Mesenchymal stem cell (in vitro differentiated cells and primary cell): ENCODE measurements at regions not wholly inside any gene's neighbourhood (a gene's known extent, or its start where the extent isn't known, plus 50 kb on each side); places are given as distances from the start of the nearest gene placed in this dataset.
A peak's percentile ranks its signal among the peaks of the same experiment; 100 is the strongest.

ENCODE experiments used
- DNase-seq: peaks from one replicate; pipeline ENCODE4 v3.0.0-alpha.2; 2013
- H2AFZ ChIP-seq: one replicate; pipeline ENCODE4 v1.6.1; 2013; ENCODE audit warnings: low read depth, mild to moderate bottlenecking, control low read depth, inconsistent platforms, low read length, moderate library complexity
- H2AK5ac ChIP-seq: 2 replicates; pipeline ENCODE4 v1.6.1; 2013; ENCODE audit warnings: low read length, moderate library complexity, mild to moderate bottlenecking, inconsistent platforms; ENCODE audit not compliant: severe bottlenecking
- H2BK120ac ChIP-seq: one replicate; pipeline ENCODE4 v1.6.1; 2013; ENCODE audit warnings: low read depth, mild to moderate bottlenecking, inconsistent platforms, low read length, moderate library complexity
- H2BK12ac ChIP-seq, 2 experiments: one replicate each; pipeline ENCODE4 v1.6.1; 2013; ENCODE audit warnings: inconsistent platforms in 2 of 2, low read length in 2 of 2, mild to moderate bottlenecking in 2 of 2, moderate library complexity in 2 of 2, control low read depth in 1 of 2
- H2BK15ac ChIP-seq: one replicate; pipeline ENCODE4 v1.6.1; 2013; ENCODE audit warnings: mild to moderate bottlenecking, low read depth, inconsistent platforms; ENCODE audit not compliant: poor library complexity, severe bottlenecking
- H2BK5ac ChIP-seq: 2 replicates; pipeline ENCODE4 v1.6.1; 2013; ENCODE audit warnings: low read depth, mild to moderate bottlenecking, low read length, control low read depth, inconsistent platforms; ENCODE audit not compliant: poor library complexity, severe bottlenecking
- H3K14ac ChIP-seq, 2 experiments: one replicate each; pipeline ENCODE4 v1.6.1; 2013; ENCODE audit warnings: inconsistent platforms in 2 of 2, low read length in 2 of 2, control low read depth in 1 of 2, mild to moderate bottlenecking in 1 of 2, moderate library complexity in 1 of 2
- H3K18ac ChIP-seq, 2 experiments: one replicate each; pipeline ENCODE4 v1.6.1; 2013; ENCODE audit warnings: inconsistent platforms in 2 of 2, low read length in 2 of 2, control low read depth in 1 of 2, low read depth in 1 of 2, mild to moderate bottlenecking in 1 of 2
- H3K23ac ChIP-seq, 2 experiments: one replicate each; pipeline ENCODE4 v1.6.1; 2013; ENCODE audit warnings: inconsistent platforms in 2 of 2, low read length in 2 of 2, mild to moderate bottlenecking in 2 of 2, moderate library complexity in 2 of 2, control low read depth in 1 of 2
- H3K27ac ChIP-seq: 2 replicates; pipeline ENCODE4 v1.5.1; 2013; ENCODE audit warnings: mild to moderate bottlenecking, moderate library complexity, low read length, control low read depth, inconsistent platforms; ENCODE audit not compliant: poor library complexity, severe bottlenecking
- H3K27me3 ChIP-seq, 2 experiments: 2 replicates each; pipeline versions ENCODE4 v1.6.1 to v1.7.0; 2013; ENCODE audit warnings: low read length in 2 of 2, mild to moderate bottlenecking in 2 of 2, moderate library complexity in 2 of 2, control low read depth in 1 of 2, inconsistent platforms in 1 of 2; ENCODE audit not compliant: control insufficient read depth in 1 of 2, insufficient read depth in 1 of 2
- H3K36me3 ChIP-seq, 2 experiments: 2 replicates each; pipeline versions ENCODE4 v1.6.1 to v1.7.0; 2013; ENCODE audit warnings: low read length in 2 of 2, control low read depth in 1 of 2, inconsistent platforms in 1 of 2, low read depth in 1 of 2, mild to moderate bottlenecking in 1 of 2; ENCODE audit not compliant: insufficient read depth in 2 of 2, control insufficient read depth in 1 of 2
- H3K4ac ChIP-seq, 2 experiments: one replicate each; pipeline ENCODE4 v1.6.1; 2013; ENCODE audit warnings: inconsistent platforms in 2 of 2, low read length in 2 of 2, mild to moderate bottlenecking in 2 of 2, moderate library complexity in 2 of 2, control low read depth in 1 of 2, low read depth in 1 of 2
- H3K4me1 ChIP-seq: 2 replicates; pipeline ENCODE4 v1.6.1; 2013; ENCODE audit warnings: low read depth, low read length, control low read depth; ENCODE audit not compliant: control insufficient read depth, insufficient read depth
- H3K4me2 ChIP-seq: 2 replicates; pipeline ENCODE4 v1.6.1; 2013; ENCODE audit warnings: low read length, mild to moderate bottlenecking, inconsistent platforms; ENCODE audit not compliant: poor library complexity, severe bottlenecking
- H3K4me3 ChIP-seq, 2 experiments: 2 replicates each; pipeline versions ENCODE4 v1.5.1 to v1.7.0; 2013; ENCODE audit warnings: low read length in 2 of 2, mild to moderate bottlenecking in 2 of 2, control low read depth in 1 of 2, low read depth in 1 of 2; ENCODE audit not compliant: insufficient read depth in 1 of 2
- H3K79me1 ChIP-seq: replicated peaks from 2 replicates; pipeline ENCODE4 v1.6.1; 2013; ENCODE audit warnings: mild to moderate bottlenecking, control low read depth, low read length, inconsistent platforms; ENCODE audit not compliant: poor library complexity, severe bottlenecking
- H3K9ac ChIP-seq: 2 replicates; pipeline ENCODE4 v1.7.0; 2013; ENCODE audit warnings: mild to moderate bottlenecking, low read length, moderate library complexity
- H3K9me3 ChIP-seq: 2 replicates; pipeline ENCODE4 v1.7.0; 2013; ENCODE audit warnings: mild to moderate bottlenecking, low read length; ENCODE audit not compliant: control insufficient read depth
- H4K8ac ChIP-seq: one replicate; pipeline ENCODE4 v1.6.1; 2013; ENCODE audit warnings: inconsistent platforms, mild to moderate bottlenecking, low read length, moderate library complexity
- H4K91ac ChIP-seq: one replicate; pipeline ENCODE4 v1.6.1; 2013; ENCODE audit warnings: mild to moderate bottlenecking, low read length, inconsistent platforms
- WGBS: methylation state at CpG from one replicate; pipeline ENCODE4 v1.1.7; 2013; ENCODE audit warnings: mixed read lengths; 5-methylcytosine and 5-hydroxymethylcytosine counted together

DNA sequence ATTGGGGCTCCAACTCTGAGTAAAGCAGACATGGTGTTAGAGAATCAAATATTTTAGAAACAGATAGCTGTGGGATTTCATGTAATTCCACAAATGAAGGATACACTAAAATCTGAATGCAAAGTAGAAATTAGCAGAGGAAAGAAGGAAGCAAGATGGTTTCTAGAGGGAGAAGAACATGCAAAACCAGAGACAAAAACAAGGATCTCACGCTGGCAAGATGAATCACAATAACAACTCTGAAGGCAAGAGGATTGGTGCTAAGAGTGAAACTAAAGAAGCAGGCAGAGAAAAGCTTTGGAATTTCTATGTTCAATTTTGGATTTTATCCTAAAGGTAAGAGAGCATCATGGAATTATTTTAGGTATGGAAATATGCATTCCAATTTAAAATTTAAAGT lies 857.2 kb upstream of the COX7C start:
- Histone ChIP-seq H3K4me3 (no peak overlapping the region), H3K36me3 (no peaks in the 10 kb centered on the region), H2BK15ac (no peak overlapping the region), H3K18ac (no peak overlapping the region), H3K9me3 (peaks cover 16% of the 10 kb centered on the region), H3K4me1 (no peaks in the 10 kb centered on the region), H3K4ac (no peak overlapping the region), H2BK120ac (no peak overlapping the region), H2AFZ (no peak overlapping the region), H3K27me3 (no peaks in the 10 kb centered on the region), H4K8ac (no peak overlapping the region), H2AK5ac (no peak overlapping the region), H3K23ac (no peak overlapping the region), H3K79me1 (no peaks in the 10 kb centered on the region), H3K14ac (no peak overlapping the region), H3K4me2 (no peak overlapping the region), H4K91ac (no peak overlapping the region), H3K9ac (no peak overlapping the region), H2BK5ac (no peak overlapping the region), H2BK12ac (no peak overlapping the region), H3K27ac (no peak overlapping the region)
- WGBS: 73% methylated on average over 1 of the region's 1 CpG
- peak; percentile 13 for DNase-seq

- Histone ChIP-seq H3K27me3 (no peaks in the 10 kb centered on the region), H3K14ac (no peak overlapping the region), H3K4me1 (no peaks in the 10 kb centered on the region), H3K23ac (no peak overlapping the region), H2BK120ac (no peak overlapping the region), H2BK15ac (no peak overlapping the region), H4K8ac (no peak overlapping the region), H3K18ac (no peak overlapping the region), H3K79me1 (no peaks in the 10 kb centered on the region), H4K91ac (no peak overlapping the region), H3K9ac (no peak overlapping the region), H3K4ac (no peak overlapping the region), H2AFZ (no peak overlapping the region), H3K36me3 (no peaks in the 10 kb centered on the region), H3K4me3 (no peak overlapping the region), H2BK12ac (no peak overlapping the region), H3K27ac (no peak overlapping the region), H2AK5ac (no peak overlapping the region), H3K4me2 (no peak overlapping the region), H3K9me3 (peaks cover 64% of the 10 kb centered on the region), H2BK5ac (no peak overlapping the region)
- DNase-seq: no peak
- WGBS: 92% methylated on average over 2 of the region's 3 CpGs
Measured at GRCh38 chr5:85769347-85769746, 848.4 kb upstream of the COX7C start.

- no peak overlapping the region for H3K4me2 ChIP-seq
- H4K91ac ChIP-seq: no peak overlapping the region
- no peak overlapping the region for H3K27ac ChIP-seq
- H3K4ac ChIP-seq: no peak overlapping the region
- WGBS: 98% methylated on average over 2 of the region's 2 CpGs
- no peak overlapping the region for H3K9ac ChIP-seq
- H3K79me1 ChIP-seq: no peaks in the 10 kb centered on the region
- H3K4me1 ChIP-seq: no peaks in the 10 kb centered on the region
- no peak overlapping the region for H2BK12ac ChIP-seq
- no peak overlapping the region for H3K23ac ChIP-seq
- DNase-seq: no peak
- no peak overlapping the region for H3K4me3 ChIP-seq
- no peak overlapping the region for H3K14ac ChIP-seq
- H2AK5ac ChIP-seq: no peak overlapping the region
- H3K36me3 ChIP-seq: no peaks in the 10 kb centered on the region
- H2BK5ac ChIP-seq: no peak overlapping the region
- no peak overlapping the region for H3K18ac ChIP-seq
- H3K9me3 ChIP-seq: peaks cover 8% of the 10 kb centered on the region
- H2BK120ac ChIP-seq: no peak overlapping the region
- no peak overlapping the region for H2AFZ ChIP-seq
- no peak overlapping the region for H2BK15ac ChIP-seq
- no peak overlapping the region for H4K8ac ChIP-seq
- H3K27me3 ChIP-seq: no peaks in the 10 kb centered on the region
Measured at GRCh38 chr5:85784746-85785145, 833.0 kb upstream of the COX7C start.

DNA sequence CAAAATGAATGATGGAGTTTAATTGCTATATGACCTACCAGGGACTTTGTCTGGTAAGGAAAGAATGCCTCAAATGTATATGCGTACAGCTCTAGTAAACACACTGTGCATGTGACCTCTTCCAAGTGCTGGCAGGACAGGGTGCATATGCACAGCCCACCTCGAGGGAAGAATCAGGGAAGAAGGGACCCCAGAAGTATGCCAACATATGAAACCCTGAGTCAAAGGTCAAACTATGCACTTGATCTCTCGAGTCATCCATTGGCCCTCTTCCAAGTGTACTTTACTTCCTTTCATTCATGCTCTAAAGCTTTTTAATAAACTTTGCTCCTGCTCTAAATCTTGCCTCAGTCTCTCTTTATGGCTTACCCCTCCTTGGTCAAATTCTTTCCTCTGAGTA lies 804.6 kb upstream of the COX7C start:
- no peak overlapping the region for H2BK12ac ChIP-seq
- H3K79me1 ChIP-seq: no peaks in the 10 kb centered on the region
- no peak overlapping the region for H2BK15ac ChIP-seq
- no peak overlapping the region for H3K27ac ChIP-seq
- no peak overlapping the region for H3K4me2 ChIP-seq
- H2AK5ac ChIP-seq: no peak overlapping the region
- H4K91ac ChIP-seq: no peak overlapping the region
- H3K27me3 ChIP-seq: no peaks in the 10 kb centered on the region
- H2BK120ac ChIP-seq: no peak overlapping the region
- no peak overlapping the region for H3K4me3 ChIP-seq
- no peak overlapping the region for H2BK5ac ChIP-seq
- no peaks in the 10 kb centered on the region for H3K36me3 ChIP-seq
- H3K9ac ChIP-seq: no peak overlapping the region
- H3K23ac ChIP-seq: no peak overlapping the region
- WGBS: 49% methylated on average over 3 of the region's 3 CpGs
- H3K4ac ChIP-seq: no peak overlapping the region
- H3K18ac ChIP-seq: no peak overlapping the region
- no peak for DNase-seq
- no peak overlapping the region for H2AFZ ChIP-seq
- no peaks in the 10 kb centered on the region for H3K4me1 ChIP-seq
- H3K14ac ChIP-seq: no peak overlapping the region
- peaks cover 1% of the 10 kb centered on the region for H3K9me3 ChIP-seq
- H4K8ac ChIP-seq: no peak overlapping the region
